Sciatic nerve (tissue), 2 donors: ENCODE measurements at regions not wholly inside any gene's neighbourhood (a gene's known extent, or its start where the extent isn't known, plus 50 kb on each side); places are given as distances from the start of the nearest gene placed in this dataset.

Source experiments
- ATAC-seq: fragments of 200-7000 bp; cut with Tn5 transposase; one replicate; pipeline ENCODE4 v1.9.1; 2020; ENCODE audit warnings: mild to moderate bottlenecking, moderate library complexity
- DNase-seq: peaks from one replicate; pipeline ENCODE4 v3.0.0-alpha.2; 2020; ENCODE audit warnings: low spot score
- intact Hi-C: fragments of 100-400 bp; cut with DNase I; formaldehyde crosslinking; loops from one replicate; pipeline ENCODE4 v1.14.2; 2022
- donor health status: DM: no; HTN: no; CAD: no.
- donor health status: DM: no; HTN: no; CAD: no.

DNA sequence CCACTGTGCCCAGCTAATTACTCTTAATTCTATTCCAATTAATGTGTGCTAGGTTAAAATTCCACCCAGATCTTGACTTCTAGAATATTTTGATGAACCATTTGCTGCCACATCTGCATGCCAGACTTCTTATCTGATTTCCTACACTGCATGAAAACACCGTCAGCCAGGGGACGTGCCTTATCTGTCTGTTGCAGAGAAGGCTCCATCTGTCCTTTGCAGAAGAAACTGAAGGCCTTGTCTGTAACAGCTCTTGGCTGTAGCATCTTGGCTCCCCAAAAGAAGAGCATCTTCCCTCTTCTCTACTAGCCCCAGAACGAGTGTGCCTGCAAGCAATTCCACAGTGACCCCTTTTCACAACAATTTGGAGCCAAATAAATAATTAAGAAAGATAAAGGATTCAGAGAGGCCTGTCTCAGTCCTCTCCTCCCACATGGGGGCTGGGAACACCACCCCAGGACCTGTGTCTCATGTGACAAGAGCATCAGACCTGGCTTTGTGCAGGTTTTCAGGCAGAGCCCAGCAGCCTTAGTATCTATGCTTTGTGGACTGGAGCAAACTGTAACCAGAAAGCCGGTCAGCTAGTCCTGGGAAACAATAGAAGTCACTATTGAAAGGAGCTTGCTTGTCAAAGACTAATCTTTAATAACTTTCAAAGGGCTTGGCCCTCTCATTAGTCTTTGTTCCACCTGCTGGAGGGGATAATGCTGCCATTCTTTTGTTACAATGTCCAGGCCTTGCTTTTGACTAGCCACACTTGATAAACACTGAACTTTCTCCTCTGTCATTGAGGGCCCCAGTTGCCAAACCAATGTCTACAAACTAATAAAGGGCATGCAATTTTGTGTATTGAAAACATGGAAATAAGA lies 84.0 kb upstream of the NEUROD1 start:
- DNase-seq: no peak
- no peak for ATAC-seq
- intact Hi-C loops: no loop called here

DNA sequence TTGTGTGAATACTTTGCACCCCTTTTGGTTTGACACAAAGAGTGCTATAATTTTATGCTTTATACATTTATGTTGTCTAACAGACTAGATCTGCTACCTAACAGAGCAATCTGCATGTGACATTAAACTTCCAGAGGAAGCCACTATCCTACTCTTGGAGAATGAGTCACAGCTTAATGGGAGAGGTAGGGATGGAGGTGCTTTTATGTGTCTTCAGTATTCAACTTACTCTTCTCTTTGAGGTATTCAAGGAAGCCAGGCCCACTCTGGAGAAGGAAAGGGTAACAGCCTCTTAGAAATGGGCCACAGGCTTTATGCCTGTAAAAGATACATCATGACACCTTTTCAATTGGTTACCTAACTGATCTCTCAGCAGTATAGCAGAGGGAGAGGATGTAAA lies 85.8 kb upstream of the NEUROD1 start:
- intact Hi-C loops: no loop called here

DNA sequence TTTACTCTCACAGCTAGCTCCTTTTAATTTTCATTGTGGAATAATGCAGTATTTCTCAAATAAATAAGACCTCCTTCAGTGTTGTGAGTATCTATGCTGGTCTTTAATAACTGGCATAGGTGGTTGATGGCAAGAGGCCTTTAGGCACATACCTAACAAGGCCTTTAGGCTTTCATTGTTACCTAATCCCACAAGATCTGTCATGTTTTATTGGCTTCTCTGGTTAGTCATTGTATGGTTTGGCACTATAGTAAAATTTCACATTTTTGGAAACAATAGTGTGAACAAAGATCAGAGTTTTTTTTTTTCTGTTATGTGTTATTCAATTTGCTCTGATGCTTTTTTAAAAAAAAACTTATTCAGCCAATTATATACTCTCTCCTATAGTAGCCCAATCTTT lies 89.8 kb upstream of the NEUROD1 start:
- DNase-seq: no peak
- no peak for ATAC-seq
- intact Hi-C loops: no loop called here

More for the DNA sequence above, 85.8 kb upstream of the NEUROD1 start:
- ATAC-seq (no peak), DNase-seq (no peak)

DNA sequence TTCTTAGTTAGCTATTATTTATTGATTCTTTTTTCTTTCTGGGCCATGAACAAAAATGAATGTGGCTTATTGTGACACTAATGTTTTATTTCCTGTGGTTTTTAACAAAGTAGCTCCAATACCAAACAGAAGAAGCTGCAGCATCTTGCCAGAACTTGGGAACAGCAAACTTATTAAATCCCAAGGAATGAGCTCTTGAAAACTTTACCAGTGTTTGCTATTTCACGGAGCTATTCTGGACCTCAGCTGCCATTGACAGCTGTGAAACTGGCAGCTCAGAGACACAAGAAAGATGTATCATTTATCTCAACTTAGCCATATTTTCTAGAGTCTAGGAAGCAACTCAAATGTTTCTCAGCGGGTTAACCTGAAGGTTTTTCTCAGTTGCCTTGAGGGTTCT lies 91.0 kb upstream of the NEUROD1 start:
- intact Hi-C loops: no loop called here
- DNase-seq: no peak
- ATAC-seq: no peak

DNA sequence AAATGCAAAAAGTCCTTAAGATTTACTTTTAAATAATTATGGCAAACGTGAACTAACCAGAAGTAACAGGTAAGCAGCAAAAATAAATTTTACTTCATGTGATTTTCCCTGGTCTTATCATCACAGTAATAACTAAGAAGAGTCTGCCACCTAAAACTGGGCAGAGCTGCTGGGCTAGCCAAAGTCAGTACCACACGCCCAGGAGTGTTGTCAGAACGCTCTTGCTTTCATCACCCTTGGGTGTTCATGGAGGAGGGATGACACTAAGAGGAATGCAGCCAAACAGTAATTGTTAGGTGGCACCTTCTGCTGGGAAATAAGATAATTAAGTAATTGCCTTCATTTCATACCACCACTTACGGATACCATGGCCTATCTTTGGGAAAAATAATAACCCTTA lies 92.0 kb upstream of the NEUROD1 start:
- ATAC-seq (no peak), DNase-seq (no peak)
- intact Hi-C loops: no loop called here

DNA sequence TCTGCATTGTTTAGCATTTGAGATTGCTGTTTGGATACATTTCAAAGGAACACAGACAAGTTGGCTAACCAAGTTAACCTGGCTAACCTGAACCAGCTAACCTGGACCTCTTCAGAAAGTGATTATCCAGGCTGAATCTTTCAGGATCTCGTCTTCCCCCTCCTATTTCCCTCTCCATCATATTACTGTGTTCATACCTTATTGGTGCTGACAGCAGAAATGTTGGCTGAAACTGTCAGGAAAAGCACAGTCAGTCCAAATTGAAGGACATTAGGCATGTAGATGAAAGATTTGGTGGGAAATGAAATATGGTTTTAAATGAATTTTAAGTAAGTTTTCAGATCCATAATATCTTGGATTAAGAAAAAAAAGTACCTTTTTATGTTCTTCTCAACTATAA lies 92.5 kb upstream of the NEUROD1 start:
- DNase-seq (no peak), ATAC-seq (no peak)
- intact Hi-C loops: no loop called here

DNA sequence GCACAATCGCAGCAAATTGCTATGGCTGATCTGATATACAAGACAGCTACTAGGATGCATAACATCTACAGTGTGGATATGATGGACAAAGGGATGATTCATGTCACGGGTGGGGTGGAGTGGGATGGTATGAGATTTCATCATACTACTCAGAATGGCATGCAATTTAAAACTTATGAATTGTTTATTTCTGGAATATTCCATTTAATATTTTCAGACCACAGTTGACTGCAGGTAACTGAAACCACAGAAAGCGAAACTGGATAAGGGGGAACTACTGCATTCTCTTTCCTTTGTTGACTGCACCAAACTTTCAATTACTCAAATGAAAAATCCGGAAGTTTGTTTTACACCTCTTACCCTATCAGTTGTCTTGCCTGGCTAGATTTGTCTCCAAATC lies 94.4 kb upstream of the NEUROD1 start:
- DNase-seq (no peak), ATAC-seq (no peak)
- intact Hi-C loops: no loop called here

DNA sequence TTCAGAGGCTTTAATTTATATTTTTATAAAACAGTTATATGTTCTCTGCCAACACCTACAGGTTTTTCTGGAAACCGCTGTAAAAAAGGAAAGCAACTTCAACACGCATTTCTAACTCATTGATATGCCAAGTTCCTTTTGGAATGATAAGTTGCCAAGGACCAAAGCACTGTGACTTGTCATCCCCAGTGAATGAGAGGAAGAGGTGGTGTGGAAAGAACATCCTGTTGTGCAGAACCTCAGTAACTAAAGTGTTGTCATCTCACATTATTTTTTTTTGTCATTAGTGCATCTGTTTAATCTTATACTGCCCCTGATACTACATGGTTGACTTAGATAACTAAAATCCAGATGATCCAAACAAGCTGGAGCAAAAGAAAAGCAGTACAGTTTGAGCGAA lies 96.0 kb upstream of the NEUROD1 start:
- no peak for DNase-seq
- ATAC-seq: no peak
- intact Hi-C loops: no loop called here

DNA sequence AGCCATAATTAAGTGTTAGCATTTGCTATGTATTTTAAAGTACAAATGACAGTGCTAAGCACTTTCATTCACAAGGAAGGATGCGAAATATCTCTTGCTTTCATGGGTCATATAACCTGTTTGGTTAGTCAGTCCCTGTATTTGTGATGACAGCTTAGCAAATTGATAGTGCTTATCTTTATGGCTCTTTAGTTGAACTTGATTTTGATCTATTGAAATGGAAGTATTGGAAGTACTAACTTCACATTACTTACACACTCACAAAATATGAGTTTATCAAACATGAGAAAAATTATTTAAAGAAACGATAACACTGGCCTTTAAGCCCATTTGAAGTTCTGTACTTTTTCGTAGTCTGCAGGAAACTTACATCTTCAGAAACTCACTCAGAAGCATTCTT lies 97.4 kb upstream of the NEUROD1 start:
- ATAC-seq (no peak), DNase-seq (no peak)
- intact Hi-C loops: no loop called here

DNA sequence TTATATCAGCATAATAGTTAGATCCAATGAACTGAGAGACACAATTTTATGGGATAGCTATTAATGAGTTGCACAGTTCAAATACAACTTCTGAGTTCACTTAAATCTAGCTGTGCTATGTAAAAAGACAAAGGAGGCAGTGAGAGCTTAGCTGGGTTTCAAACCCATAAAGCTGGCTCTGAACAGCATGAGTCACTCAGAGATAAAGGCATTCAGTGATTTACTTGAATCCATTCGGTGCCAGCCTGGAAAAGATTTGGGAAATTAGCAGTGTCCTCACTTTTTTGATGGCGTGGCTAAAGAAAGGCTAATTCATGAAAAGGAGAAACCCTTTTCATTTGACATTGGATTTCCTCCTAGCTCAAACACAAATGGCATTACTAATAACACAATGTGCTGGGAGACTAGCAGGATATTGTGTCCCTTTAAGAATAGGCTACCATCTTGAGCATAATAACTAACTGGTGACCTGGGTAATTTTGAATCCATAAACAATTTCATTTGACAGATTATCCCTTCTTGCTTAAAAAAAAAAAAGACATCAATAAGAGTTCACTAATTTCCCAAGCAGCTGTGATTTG lies 98.4 kb upstream of the NEUROD1 start:
- DNase-seq (no peak), ATAC-seq (no peak)
- intact Hi-C loops: no loop called here

DNA sequence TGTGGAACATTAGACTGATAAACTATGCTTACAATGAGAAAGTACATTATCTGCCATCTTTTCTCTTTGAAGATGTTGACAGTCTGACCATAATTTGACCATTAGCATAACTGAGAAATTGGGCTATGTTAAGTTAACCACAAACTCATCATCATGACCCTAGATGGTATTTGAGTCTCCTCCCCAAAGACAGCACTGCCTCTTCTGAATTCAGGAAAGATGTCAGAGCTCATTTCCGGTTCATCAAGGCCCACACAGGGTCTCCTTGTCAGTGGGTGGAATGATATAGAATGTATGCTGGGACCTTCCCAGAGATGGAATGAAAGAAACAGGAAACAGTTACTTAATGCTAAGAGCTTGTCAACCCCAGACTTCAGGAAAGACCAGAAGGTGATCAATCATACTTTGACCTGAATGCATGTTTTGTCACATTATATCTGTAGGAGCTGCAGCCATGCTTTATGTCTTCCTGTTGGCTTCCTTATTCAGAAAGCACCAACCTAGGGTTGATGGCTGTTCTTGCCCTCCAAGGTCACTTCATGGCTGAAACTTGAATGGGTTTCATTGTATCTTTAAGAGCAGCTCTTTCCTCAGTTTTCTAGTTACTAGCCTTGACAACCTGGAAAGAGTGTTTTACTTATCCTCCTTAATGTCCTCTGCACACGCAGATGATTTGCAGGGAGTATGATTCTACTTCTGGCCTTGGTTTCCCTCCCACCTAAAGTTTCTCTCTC lies 99.1 kb upstream of the NEUROD1 start:
- DNase-seq (no peak), ATAC-seq (no peak)
- intact Hi-C loops: no loop called here

DNA sequence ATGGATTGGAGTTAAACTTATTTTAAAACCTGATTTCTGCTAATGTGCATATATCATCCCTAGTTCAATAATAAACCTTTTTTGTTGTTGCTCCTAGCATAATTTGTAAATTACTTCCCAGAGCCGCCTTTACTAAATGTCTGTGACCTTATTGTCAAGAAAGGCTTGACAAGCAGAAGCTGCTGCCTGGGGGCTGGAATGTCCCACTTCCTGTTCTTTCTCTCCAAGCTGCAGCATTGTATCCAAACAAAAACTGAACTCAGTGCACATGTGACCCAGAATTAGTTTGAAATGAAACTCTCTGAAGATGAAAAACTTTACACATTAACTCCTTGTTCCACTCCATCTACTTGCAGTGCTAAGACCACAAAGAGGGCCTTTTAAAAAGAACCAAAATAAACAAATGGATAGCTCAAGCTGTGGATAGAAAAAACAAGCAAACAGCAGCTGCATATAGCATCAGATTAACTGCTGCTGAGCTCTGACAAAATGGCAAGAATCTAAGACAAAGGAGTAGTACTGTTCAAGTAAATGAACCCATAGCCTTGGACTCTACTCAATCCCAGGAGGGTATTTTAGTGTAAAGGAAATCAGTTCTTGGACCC lies 99.8 kb upstream of the NEUROD1 start:
- intact Hi-C loops: no loop called here
- peak; percentile 17 for ATAC-seq
- no peak for DNase-seq

DNA sequence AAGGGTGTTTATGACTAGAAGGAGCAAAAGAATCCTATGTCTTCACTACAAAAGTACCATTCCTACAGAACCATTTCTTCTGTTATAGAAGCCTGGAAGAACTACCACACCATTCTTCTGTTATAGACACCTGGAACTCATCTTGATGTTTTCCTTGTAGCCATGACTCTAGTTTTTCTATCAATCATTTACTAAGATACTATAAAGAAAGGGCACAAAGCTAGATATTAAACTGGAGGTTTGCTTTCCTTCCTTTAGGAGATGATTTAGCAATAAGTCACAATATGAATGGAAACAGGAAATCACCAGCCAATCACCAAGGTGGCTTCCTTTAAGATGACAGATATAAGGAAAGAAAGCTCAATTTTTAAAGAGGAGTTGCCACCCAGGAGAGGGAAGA lies 100.3 kb upstream of the NEUROD1 start:
- DNase-seq (no peak), ATAC-seq (no peak)
- intact Hi-C loops: no loop called here

DNA sequence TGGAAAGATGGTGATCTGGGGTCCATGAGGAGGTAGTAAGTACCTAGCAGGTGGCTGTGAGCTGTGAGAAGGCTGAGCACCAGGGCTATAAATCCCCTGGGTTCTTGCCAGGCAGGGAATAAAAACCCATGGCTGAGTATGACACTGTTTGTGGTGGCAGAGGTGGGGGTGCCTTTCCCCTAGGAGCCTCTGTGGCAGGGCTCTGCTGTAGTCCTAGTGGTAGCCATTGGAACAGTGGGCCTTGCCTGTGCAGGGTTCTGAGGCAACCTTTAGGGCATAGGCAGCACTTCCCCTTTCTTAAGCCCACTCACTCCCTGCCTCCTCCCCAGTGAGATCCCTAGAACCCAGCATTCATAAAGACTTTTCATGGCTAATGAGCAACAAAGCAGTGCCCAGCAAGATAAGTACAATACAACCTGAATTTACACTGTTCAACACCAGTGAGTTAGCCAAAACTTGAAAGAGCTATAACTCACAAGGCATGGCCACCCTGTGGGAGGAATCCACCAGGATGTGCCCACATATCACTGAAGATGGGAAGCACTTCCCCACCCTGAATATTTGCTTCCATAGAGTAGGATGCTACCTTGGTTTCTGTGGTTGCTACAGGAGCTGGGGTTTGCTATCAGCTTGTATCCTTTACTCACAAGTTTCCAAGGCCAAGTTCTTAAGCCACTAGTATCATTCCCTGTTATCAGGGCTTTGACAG lies 100.9 kb upstream of the NEUROD1 start:
- DNase-seq (no peak), ATAC-seq (no peak)
- intact Hi-C loops: no loop called here

DNA sequence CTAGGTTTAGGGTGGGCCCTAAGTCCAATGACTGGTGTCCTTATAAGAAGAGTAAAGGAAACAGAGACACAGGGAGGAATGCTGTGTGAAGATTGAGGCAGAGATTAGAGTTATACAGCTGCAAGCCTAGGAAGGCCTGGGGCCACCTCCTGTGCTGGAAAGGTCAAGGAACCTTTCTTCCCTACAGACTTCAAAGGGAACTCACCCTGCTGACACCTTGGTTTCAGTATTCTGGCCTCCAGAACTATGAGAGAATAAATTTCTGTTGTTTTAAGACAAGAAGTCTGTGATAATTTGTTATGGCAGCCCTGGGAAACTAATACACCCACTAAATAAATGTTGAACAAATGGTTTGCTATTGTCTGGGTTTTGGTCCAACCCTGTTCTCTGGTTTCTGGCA lies 102.3 kb upstream of the NEUROD1 start:
- ATAC-seq (no peak), DNase-seq (no peak)
- intact Hi-C loops: no loop called here

DNA sequence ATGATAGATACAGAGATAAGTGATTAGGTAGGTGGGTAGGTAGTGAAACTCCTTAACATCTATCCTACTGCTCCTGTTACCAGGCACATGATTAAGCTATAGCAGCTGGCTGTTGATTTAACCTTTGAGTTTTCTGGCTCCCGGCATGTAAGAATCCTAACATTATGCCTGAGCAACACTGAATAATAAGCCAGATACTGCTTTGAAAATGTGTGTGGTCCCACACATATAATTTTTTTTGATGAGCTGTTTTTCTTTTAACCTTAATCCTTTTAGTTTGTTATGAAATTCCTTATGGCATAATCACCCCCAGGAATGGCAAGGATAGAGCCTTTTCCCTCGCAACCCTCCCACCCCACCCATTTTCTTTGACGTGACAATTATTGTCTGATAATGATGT lies 104.2 kb upstream of the NEUROD1 start:
- ATAC-seq: no peak
- DNase-seq: no peak
- intact Hi-C loops: no loop called here

DNA sequence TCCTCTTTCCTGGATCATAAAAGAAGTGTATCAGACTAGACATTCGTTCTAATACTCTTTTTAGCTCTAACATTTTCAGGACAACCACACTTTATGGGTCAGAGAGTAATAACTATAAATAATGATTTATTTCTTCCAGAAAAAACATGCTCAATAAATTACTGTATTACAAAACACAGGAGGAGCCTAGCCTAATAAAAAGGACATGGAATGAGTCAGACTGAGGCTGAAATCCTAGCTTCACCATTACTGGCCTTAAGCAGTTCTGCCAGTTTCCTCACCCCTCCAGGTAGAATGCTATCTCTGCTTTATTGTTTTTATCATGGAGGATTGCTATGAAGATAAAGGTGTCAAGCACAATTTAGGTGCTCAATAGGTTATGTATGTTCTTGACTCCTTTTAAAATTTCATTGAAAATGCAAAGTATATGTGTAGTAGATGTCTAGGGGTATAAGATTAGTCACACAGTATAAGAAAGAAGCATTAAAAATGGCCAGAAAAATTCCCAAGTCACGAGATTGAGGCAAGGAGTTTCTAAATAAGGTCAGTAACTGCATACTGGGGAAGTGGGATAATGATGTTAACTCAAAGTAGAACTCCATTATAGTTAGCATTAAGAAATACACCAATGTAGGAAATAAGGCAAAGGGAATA lies 105.5 kb upstream of the NEUROD1 start:
- no peak for DNase-seq
- intact Hi-C loops: no loop called here
- peak; percentile 24 for ATAC-seq

DNA sequence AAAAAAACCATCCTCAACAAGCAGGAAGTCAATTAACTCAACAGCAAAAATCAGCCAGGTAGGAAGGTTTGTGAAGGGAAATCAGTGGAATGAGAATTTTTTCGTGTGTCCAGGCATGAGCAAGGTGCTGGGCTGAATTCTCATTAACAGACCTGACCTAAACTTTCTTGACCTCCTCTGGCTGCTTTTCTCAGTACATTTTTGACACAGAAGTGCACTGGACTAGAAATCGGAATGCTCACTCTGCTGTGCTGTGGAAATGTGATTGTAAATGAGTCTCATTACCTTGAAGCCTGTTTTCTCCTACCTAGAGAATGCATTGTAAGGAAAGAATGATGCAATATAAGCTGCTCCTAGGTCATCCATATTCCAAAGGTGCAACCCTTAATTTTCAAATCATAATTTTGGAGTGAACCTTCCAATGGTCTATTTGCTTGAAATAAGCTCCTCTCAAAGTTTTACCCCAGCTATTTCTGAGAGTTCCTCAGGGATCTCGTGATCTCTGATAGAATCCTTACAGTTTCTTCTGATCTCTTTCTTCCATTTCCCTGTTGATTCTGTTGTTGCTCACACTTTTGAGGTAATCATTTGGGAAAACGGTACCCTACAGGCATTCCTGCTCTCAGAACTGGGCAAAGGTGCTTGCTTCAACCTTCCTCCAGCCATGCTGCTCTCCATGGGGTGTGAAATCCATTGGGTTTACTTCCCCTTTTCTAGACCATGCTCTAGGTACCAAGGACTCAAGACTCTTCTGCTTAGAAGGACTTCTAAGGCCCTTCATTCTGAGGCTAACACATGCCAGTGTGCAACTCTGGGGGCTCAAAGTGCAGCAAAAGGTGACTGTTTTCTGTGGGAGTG lies 104.9 kb upstream of the ITPRID2 start:
- ATAC-seq (no peak), DNase-seq (no peak)
- intact Hi-C loops: no loop called here
